Sigmoid colon (tissue), 4 donors: ENCODE measurements at regions not wholly inside any gene's neighbourhood (a gene's known extent, or its start where the extent isn't known, plus 50 kb on each side); places are given as distances from the start of the nearest gene placed in this dataset.

Source experiments
- EP300 ChIP-seq, 4 donors: sonication (generic); formaldehyde crosslinking; IDR thresholded peaks; one replicate each; pipeline ENCODE4 v1.6.1; 2017; ENCODE audit warnings: antibody characterized with exemption in 4 of 4
- POLR2A ChIP-seq, 2 donors: fragments of 450-650 bp; IDR thresholded peaks; one replicate each; pipeline ENCODE4 v1.6.1; 2016; ENCODE audit warnings: antibody characterized with exemption in 2 of 2, mild to moderate bottlenecking in 2 of 2, moderate library complexity in 2 of 2
- TF ChIP-seq, protein P1 (sequence below), 4 experiments: fragments of 450-650 bp in 3 of 4; fragments of 200-600 bp in 1 of 4; IDR thresholded peaks; one replicate each; pipeline ENCODE4 v1.5.1; 2016 to 2019; ENCODE audit warnings: antibody characterized with exemption in 4 of 4, mild to moderate bottlenecking in 3 of 4, moderate library complexity in 2 of 4

DNA sequence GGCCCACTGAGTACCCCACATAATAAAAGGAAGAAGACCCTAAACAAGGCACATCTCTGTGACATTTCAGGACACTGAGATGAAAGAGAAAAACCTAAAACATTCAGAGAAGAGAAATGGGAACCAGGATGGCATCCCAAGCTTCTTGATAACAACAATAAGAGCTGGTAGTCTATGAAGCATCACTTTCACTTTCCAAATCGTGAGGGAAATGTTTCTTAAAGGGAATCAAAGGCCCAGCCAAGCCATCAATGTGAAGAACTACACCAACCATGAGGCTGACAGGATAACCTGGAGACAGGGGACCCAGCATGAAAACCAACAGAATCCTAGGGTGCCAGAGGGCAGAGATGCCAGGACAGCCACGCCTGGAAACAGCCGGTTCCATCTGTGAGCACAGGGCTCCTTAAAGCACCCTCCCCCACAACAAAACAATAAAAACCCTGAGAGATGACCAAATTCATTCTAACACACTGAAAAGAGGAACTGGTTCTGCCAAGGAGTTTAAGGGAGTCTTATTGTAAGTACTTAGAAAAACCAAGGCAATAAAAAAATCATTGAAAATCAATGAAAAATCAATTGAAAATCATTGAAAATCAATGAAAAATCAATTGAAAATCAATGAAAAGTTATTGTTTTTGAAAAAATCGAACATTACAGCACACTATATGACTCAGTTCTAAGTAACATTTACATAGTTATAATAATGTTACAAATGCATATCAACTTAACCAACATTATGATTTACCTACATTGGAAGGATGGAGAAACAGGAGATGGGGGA lies 141.5 kb upstream of the ERG start:
- TF ChIP-seq POLR2A (IDR thresholded peaks at IDR 0.05) (no peak), EP300 (IDR thresholded peaks at IDR 0.05) (no peak)
- TF ChIP-seq, protein P1, sequence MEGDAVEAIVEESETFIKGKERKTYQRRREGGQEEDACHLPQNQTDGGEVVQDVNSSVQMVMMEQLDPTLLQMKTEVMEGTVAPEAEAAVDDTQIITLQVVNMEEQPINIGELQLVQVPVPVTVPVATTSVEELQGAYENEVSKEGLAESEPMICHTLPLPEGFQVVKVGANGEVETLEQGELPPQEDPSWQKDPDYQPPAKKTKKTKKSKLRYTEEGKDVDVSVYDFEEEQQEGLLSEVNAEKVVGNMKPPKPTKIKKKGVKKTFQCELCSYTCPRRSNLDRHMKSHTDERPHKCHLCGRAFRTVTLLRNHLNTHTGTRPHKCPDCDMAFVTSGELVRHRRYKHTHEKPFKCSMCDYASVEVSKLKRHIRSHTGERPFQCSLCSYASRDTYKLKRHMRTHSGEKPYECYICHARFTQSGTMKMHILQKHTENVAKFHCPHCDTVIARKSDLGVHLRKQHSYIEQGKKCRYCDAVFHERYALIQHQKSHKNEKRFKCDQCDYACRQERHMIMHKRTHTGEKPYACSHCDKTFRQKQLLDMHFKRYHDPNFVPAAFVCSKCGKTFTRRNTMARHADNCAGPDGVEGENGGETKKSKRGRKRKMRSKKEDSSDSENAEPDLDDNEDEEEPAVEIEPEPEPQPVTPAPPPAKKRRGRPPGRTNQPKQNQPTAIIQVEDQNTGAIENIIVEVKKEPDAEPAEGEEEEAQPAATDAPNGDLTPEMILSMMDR (IDR thresholded peaks at IDR 0.05): no peak
